Muscle of leg (tissue), 3 donors: ENCODE measurements at regions not wholly inside any gene's neighbourhood (a gene's known extent, or its start where the extent isn't known, plus 50 kb on each side); places are given as distances from the start of the nearest gene placed in this dataset.

Experiments
- DNase-seq: peaks from one replicate; pipeline ENCODE4 v3.0.0; 2013
- H3K27ac ChIP-seq: one replicate; pipeline ENCODE4 v1.5.1; 2013; ENCODE audit warnings: mild to moderate bottlenecking, low read length, control low read depth
- H3K27me3 ChIP-seq: one replicate; pipeline ENCODE4 v1.6.1; 2013; ENCODE audit warnings: low read length; ENCODE audit not compliant: control insufficient read depth, insufficient read depth
- H3K36me3 ChIP-seq: one replicate; pipeline ENCODE4 v1.6.1; 2013; ENCODE audit warnings: low read length; ENCODE audit not compliant: control insufficient read depth, insufficient read depth
- H3K4me1 ChIP-seq: one replicate; pipeline ENCODE4 v1.6.1; 2013; ENCODE audit warnings: low read length; ENCODE audit not compliant: control insufficient read depth, insufficient read depth
- H3K4me3 ChIP-seq: one replicate; pipeline ENCODE4 v1.5.1; 2013; ENCODE audit warnings: low read length, control low read depth
- H3K9me3 ChIP-seq: replicated peaks from 2 replicates; pipeline ENCODE4 v1.6.1; 2013; ENCODE audit warnings: low read depth, low read length; ENCODE audit not compliant: control insufficient read depth
- WGBS: methylation state at CpG from one replicate; pipeline ENCODE4 v1.1.5; 2013; ENCODE audit warnings: missing lambda C conversion rate; ENCODE audit not compliant: insufficient coverage; 5-methylcytosine and 5-hydroxymethylcytosine counted together

DNA sequence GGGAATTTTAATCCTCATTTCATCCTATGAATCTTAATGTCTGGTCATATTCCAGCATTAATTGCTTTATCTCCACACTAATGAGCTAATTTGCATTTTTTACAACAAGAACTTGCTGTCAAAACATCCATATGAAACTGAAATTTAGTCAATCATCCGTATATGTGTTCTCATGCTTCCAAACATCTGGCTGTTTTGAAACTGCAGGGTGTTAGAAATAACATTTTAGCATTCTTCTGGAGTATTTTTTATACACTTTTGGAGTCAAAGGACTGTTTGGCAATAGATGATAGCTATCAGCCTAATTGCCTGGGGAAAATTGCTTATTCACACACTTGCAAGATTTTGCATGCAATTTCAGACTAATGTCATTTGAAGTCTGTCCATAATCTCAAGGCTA lies 1639.3 kb downstream of the KCNT2 start:
- no peak overlapping the region for H3K4me3 ChIP-seq
- WGBS: no CpG with 5 or more reads among the region's 1 CpG
- no peak for DNase-seq

DNA sequence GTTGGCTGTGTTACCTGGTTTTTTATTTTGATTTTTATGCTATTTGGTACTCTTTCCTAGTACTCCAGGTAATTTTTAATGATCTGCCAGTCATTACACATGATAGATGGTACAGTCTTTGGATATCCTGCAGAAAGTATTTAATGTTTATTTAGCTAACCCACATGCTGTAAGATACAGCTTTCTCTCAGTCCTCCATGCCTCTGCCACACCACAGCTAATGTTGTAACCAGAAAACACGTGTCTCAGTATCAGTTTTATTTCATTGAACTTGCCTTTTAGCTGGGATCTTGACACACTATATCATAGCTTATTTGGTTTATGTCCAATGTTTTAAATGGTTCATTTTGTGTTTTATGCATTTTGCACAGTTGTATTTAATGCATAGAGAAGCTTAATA lies 1648.4 kb downstream of the KCNT2 start:
- no peak overlapping the region for H3K4me3 ChIP-seq
- H3K27ac ChIP-seq: no peak overlapping the region
- no CpG with 5 or more reads among the region's 1 CpG for WGBS
- H3K27me3 ChIP-seq: no peaks in the 10 kb centered on the region
- H3K36me3 ChIP-seq: no peaks in the 10 kb centered on the region
- no peaks in the 10 kb centered on the region for H3K4me1 ChIP-seq
- DNase-seq: no peak
- H3K9me3 ChIP-seq: no peaks in the 10 kb centered on the region

More for the DNA sequence above, 1639.3 kb downstream of the KCNT2 start:
- H3K4me1 ChIP-seq: no peaks in the 10 kb centered on the region
- H3K36me3 ChIP-seq: no peaks in the 10 kb centered on the region
- H3K27ac ChIP-seq: no peak overlapping the region
- no peaks in the 10 kb centered on the region for H3K9me3 ChIP-seq
- H3K27me3 ChIP-seq: no peaks in the 10 kb centered on the region

DNA sequence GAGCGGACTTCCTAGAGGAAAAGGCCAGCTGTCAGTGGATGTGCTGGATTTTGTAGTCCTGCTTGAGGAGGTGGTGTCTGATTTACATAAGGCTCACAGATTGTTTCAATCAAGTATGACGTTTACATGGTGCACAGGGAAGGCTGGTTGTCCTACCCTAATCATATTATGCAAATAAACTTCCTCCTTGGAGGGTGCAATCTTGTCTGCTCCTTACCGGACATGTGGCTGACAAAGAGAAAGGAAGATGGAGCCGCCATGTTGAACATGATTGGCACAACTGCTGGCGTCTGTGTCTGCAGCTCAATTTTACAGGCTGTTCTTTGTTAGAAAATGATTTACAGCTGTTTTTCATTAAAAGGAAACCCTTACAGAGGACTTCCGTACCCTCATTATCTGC lies 1656.1 kb downstream of the KCNT2 start:
- 67% methylated on average over 1 of the region's 6 CpGs for WGBS
- H3K27me3 ChIP-seq: no peaks in the 10 kb centered on the region
- H3K4me1 ChIP-seq: no peaks in the 10 kb centered on the region
- no peaks in the 10 kb centered on the region for H3K36me3 ChIP-seq
- DNase-seq: no peak
- H3K27ac ChIP-seq: no peak overlapping the region
- H3K9me3 ChIP-seq: no peaks in the 10 kb centered on the region
- no peak overlapping the region for H3K4me3 ChIP-seq

DNA sequence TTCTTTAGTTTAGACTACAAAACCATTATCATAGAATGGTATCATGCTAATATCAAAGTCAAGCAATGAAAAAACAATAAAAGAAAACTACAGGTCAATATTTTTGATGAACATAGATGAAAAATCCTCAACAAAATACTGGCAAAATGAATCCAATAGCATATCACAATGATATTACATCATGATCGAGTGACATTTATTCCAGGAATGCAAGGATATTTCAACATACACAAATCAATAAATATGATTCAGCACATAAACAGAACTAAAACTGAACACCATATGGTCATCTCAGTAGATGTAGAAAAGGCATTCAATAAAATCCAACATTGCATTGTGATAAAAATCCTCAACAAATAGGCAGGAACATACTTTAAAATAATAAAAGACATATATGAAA lies 1657.7 kb downstream of the KCNT2 start:
- H3K27ac ChIP-seq: no peak overlapping the region
- no peaks in the 10 kb centered on the region for H3K4me1 ChIP-seq
- no peaks in the 10 kb centered on the region for H3K27me3 ChIP-seq
- no peaks in the 10 kb centered on the region for H3K36me3 ChIP-seq
- H3K9me3 ChIP-seq: no peaks in the 10 kb centered on the region
- DNase-seq: no peak
- H3K4me3 ChIP-seq: no peak overlapping the region
- WGBS: no CpG with 5 or more reads among the region's 1 CpG

DNA sequence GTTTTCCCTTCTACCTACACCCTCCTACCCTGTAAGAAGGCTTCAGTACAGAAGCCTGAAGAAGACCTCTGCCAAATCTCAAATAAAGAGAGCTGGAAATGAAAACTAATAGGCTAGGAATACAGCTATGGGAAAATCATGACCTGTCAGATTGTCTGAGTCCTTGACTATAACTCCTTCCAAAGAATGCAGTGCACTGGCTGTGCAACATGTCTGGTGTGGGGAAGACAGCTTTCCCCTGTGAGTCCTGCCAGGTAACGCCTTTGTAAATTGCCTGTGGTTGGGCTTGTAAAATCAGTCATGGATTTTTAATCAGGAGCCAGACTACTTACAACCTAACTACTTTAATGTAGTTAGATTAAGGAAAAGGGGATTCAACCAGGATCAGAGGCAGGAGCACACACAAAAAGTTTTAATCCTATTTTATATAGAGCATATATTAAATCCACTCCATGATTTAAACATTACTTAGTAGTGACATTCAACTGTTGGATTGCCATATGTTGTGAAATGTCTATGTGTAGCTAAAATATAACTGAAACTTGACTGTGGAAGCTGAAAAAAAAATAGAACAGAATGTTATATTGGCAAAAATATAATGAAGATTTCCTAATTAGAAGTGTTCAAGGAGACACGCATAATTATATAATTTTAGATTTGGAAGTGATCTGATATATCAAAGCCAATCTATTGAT lies 1667.8 kb downstream of the KCNT2 start:
- Histone ChIP-seq H3K27ac (no peak overlapping the region), H3K4me3 (no peak overlapping the region), H3K36me3 (no peaks in the 10 kb centered on the region), H3K4me1 (no peaks in the 10 kb centered on the region), H3K9me3 (no peaks in the 10 kb centered on the region), H3K27me3 (no peaks in the 10 kb centered on the region)
- no CpG with 5 or more reads among the region's 2 CpGs for WGBS
- DNase-seq: peak; percentile 1

DNA sequence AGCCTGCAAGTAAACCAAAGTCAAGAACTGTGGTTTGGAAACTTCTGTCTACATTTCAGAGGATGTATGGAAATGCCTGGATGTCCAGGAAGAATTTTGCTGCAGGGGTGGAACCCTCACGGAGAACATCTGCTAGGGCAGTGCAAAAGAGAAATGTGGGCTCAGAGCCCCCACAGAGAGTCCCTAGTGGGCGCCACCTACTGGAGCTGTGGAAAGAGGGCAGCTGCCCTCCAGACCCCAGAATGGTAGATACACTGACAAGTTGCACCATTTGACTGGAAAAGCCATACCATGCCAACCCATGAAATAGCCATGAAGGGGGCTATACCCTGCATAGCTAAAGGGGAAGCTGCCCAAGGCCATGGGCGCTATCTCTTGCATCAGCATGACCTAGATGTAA lies 1672.4 kb downstream of the KCNT2 start:
- WGBS: 88% methylated on average over 2 of the region's 3 CpGs
- H3K4me1 ChIP-seq: no peaks in the 10 kb centered on the region
- DNase-seq: no peak
- H3K9me3 ChIP-seq: no peaks in the 10 kb centered on the region
- H3K27me3 ChIP-seq: no peaks in the 10 kb centered on the region
- H3K4me3 ChIP-seq: no peak overlapping the region
- no peaks in the 10 kb centered on the region for H3K36me3 ChIP-seq
- no peak overlapping the region for H3K27ac ChIP-seq

DNA sequence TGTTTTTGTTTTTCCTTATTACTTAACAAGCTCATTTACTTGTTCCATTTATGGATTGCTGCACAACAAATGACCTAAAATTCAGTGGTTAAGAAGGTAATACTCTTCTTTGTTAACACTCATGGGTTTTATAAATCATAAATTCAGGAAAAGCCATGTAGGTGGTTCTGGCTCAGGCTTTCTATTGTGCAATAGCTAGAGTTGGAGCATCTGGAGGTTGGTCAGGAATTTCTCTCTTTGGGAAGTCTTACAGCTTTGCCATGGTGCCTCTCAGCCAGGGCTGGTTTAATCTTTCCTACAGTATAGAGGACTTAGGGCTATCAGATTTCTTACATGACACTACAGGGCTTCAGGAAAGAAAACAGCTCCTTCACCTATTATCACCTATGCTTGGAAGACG lies 1677.1 kb downstream of the KCNT2 start:
- H3K36me3 ChIP-seq: no peaks in the 10 kb centered on the region

DNA sequence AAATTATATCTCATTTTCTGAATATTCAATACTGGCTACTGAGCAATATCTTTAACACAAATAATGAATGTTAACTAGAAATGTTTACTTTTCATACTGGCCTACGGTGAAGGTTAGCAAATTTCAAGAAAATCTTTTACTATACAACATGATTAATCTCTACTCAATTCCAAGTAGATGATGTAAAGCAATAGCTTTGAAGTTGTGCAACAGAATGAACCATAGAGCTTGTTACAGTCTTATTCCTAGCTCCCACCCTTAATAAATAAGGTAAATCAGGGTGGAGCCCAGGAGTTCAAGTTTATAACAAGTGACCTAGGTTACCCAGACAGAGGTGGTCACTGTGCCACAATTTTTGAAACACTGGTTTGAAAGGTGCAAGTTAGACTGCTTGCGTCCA lies 1678.1 kb downstream of the KCNT2 start:
- Histone ChIP-seq H3K27ac (no peak overlapping the region), H3K4me1 (no peaks in the 10 kb centered on the region), H3K27me3 (no peaks in the 10 kb centered on the region), H3K4me3 (no peak overlapping the region), H3K36me3 (no peaks in the 10 kb centered on the region), H3K9me3 (no peaks in the 10 kb centered on the region)
- DNase-seq: no peak
- WGBS: no CpG with 5 or more reads among the region's 2 CpGs

More for the DNA sequence above, 1677.1 kb downstream of the KCNT2 start:
- Histone ChIP-seq H3K27me3 (no peaks in the 10 kb centered on the region), H3K9me3 (no peaks in the 10 kb centered on the region), H3K4me1 (no peaks in the 10 kb centered on the region), H3K4me3 (no peak overlapping the region), H3K27ac (no peak overlapping the region)
- 86% methylated on average over 1 of the region's 1 CpG for WGBS
- DNase-seq: no peak

DNA sequence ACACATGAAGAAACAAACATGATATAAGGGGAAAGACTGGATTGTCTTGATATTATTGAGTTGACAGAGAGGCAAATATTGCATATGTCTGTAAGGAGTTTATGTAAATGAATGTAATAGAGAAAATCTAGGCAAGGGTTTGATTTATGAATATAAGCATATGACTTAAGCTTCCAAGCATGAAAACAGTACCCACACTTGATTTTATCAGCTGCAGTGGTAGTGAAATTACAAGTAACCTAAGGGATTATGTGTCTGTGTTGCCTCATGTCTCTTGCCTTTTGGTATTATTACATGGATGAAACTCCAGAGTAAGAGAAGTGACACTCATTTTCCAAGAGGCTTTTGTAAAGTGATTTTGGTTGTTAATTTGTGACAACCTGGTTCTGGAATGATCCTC lies 1678.9 kb downstream of the KCNT2 start:
- no peak overlapping the region for H3K27ac ChIP-seq
- no peak overlapping the region for H3K4me3 ChIP-seq
- H3K4me1 ChIP-seq: no peaks in the 10 kb centered on the region
- no peaks in the 10 kb centered on the region for H3K27me3 ChIP-seq
- H3K9me3 ChIP-seq: no peaks in the 10 kb centered on the region
- no peak for DNase-seq
- H3K36me3 ChIP-seq: no peaks in the 10 kb centered on the region

DNA sequence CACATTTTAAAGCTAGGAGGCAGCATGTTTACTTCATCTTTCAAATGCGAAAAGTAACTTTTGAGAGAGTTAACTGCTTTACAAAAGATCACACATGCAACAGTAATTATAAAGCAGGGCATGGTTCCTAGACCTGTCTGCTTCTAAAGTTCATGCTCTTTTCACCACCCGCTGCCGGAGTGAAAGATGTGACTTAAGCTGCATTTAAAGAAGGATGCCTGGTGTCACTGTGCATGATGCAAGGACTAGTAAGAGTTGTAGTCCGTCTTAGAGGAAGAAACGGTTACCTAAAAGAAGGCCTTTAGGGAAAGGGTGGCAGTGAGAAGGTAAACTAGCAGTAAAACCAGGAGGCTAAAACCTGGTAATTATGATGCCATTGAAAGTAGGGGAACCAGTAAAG lies 1689.1 kb downstream of the KCNT2 start:
- DNase-seq: no peak
- 73% methylated on average over 4 of the region's 5 CpGs for WGBS

DNA sequence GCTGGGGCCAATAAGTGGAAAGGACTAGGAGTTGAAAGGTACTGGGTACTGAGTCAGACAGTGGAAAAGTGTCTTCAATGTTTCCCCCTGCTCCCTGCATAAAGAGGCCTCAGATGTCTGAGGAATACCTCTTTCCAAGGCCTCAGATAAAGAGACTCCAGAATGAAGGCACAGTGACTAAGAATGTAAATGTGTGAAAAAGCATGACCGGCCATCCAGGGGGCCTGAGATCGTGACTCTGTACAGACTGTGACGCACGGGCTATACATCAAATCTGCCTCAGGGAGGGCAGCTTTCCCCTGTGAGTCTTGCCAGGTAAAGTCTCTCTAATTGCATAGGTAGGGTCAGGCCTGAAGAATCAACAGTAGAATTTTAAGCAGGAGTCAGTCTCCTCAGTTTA lies 1690.5 kb downstream of the KCNT2 start:
- DNase-seq: no peak
- WGBS: 58% methylated on average over 2 of the region's 4 CpGs
- H3K36me3 ChIP-seq: no peaks in the 10 kb centered on the region
- H3K4me1 ChIP-seq: no peaks in the 10 kb centered on the region
- H3K27me3 ChIP-seq: no peaks in the 10 kb centered on the region
- no peak overlapping the region for H3K27ac ChIP-seq
- no peaks in the 10 kb centered on the region for H3K9me3 ChIP-seq
- H3K4me3 ChIP-seq: no peak overlapping the region

More for the DNA sequence above, 1689.1 kb downstream of the KCNT2 start:
- Histone ChIP-seq H3K9me3 (no peaks in the 10 kb centered on the region), H3K4me3 (no peak overlapping the region), H3K4me1 (no peaks in the 10 kb centered on the region), H3K36me3 (no peaks in the 10 kb centered on the region), H3K27ac (no peak overlapping the region), H3K27me3 (no peaks in the 10 kb centered on the region)
